K562 (cell line): ENCODE measurements at regions not wholly inside any gene's neighbourhood (a gene's known extent, or its start where the extent isn't known, plus 50 kb on each side); places are given as distances from the start of the nearest gene placed in this dataset.
A peak's percentile ranks its signal among the peaks of the same experiment; 100 is the strongest.

Source experiments
- ATAC-seq: fragments of 200-7000 bp; cut with Tn5 transposase; 3 replicates; pipeline ENCODE4 v1.9.1; 2020; ENCODE audit warnings: moderate library complexity
- BruUV-seq: library from RNA; stranded (reverse); fragments of 400-500 nt; replicated peaks from 2 replicates; lab custom pipeline; 2021; lab: Mats Ljungman, UMichigan
- CTCF ChIA-PET: fragments of 300-600 bp; formaldehyde crosslinking; extraction: SDS; loops from one replicate; lab custom pipeline; 2021; ENCODE audit warnings: low intra/inter-chr PET ratio; lab: Yijun Ruan, JAX
- POLR2A ChIA-PET: fragments of 300-600, 350-650 bp; sonication (Branson Sonifier 250); formaldehyde crosslinking; extraction: SDS; loops from one replicate; lab custom pipeline; 2021; ENCODE audit warnings: antibody characterized with exemption, inconsistent platforms; lab: Yijun Ruan, JAX
- DNase-seq, 4 experiments: peaks; one replicate each; pipeline versions ENCODE4 v3.0.0 to v3.0.0-alpha.2; 2011 to 2018; ENCODE audit warnings: low spot score in 3 of 4, mixed read lengths in 3 of 4; ENCODE audit errors: extremely low read depth in 1 of 4
- FAIRE-seq: peaks from 2 replicates; lab custom pipeline; 2011; peaks lifted over from hg19 to GRCh38; lab: Jason Lieb, UNC
- H2AFZ ChIP-seq: 2 replicates; pipeline ENCODE4 v1.6.0; 2011; ENCODE audit warnings: low read depth, low read length, control low read depth, inconsistent platforms
- H3K27ac ChIP-seq: fragments of 200-600 bp; 3 replicates; pipeline ENCODE4 v1.8.0; 2011; ENCODE audit warnings: low read depth, mild to moderate bottlenecking, control low read depth, inconsistent platforms, low read length, moderate library complexity, mixed read lengths; ENCODE audit errors: extremely low read depth
- H3K27me3 ChIP-seq, 2 experiments: fragments of 300-600 bp in 1 of 2; 2 replicates in 1 of 2; 3 replicates in 1 of 2; pipeline versions ENCODE4 v1.6.0 to v1.8.0; 2011; ENCODE audit warnings: inconsistent platforms in 2 of 2, low read length in 2 of 2, mild to moderate bottlenecking in 1 of 2, mixed read lengths in 1 of 2, moderate library complexity in 1 of 2; ENCODE audit not compliant: control insufficient read depth in 2 of 2, insufficient read depth in 2 of 2
- H3K36me3 ChIP-seq: fragments of 300-600 bp; 3 replicates; pipeline ENCODE4 v1.8.0; 2011; ENCODE audit warnings: mild to moderate bottlenecking, low read length, inconsistent platforms; ENCODE audit not compliant: control insufficient read depth, insufficient read depth
- H3K4me1 ChIP-seq, 2 experiments: fragments of 200-600 bp in 1 of 2; replicated peaks in 1 of 2; 2 replicates in 1 of 2; 3 replicates in 1 of 2; pipeline versions ENCODE4 v1.5.1 to v1.8.0; 2011; ENCODE audit warnings: inconsistent platforms in 2 of 2, low read length in 2 of 2, mild to moderate bottlenecking in 1 of 2, mixed read lengths in 1 of 2, moderate library complexity in 1 of 2; ENCODE audit not compliant: control insufficient read depth in 2 of 2, insufficient read depth in 2 of 2
- H3K4me2 ChIP-seq: 2 replicates; pipeline ENCODE4 v1.6.1; 2011; ENCODE audit warnings: low read length, control low read depth, inconsistent platforms, mixed read lengths; ENCODE audit not compliant: insufficient read depth
- H3K4me3 ChIP-seq: fragments of 200-600 bp; sonication (generic), shearing (Covaris generic); 2 replicates; pipeline ENCODE4 v1.5.1; 2016; ENCODE audit warnings: control low read depth, inconsistent platforms
- H3K79me2 ChIP-seq: fragments of 200-600 bp; 3 replicates; pipeline ENCODE4 v1.8.0; 2011; ENCODE audit warnings: low read length, inconsistent platforms; ENCODE audit not compliant: control insufficient read depth, insufficient read depth
- H3K9ac ChIP-seq, 2 experiments: 2 replicates each; pipeline versions ENCODE4 v1.6.0 to v1.6.1; 2011; ENCODE audit warnings: low read depth in 2 of 2, low read length in 2 of 2, control low read depth in 1 of 2, inconsistent platforms in 1 of 2, mild to moderate bottlenecking in 1 of 2, mixed read lengths in 1 of 2; ENCODE audit not compliant: insufficient read depth in 1 of 2
- H3K9me1 ChIP-seq: one replicate; pipeline ENCODE4 v1.6.0; 2011; ENCODE audit warnings: inconsistent platforms, mild to moderate bottlenecking, low read length, moderate library complexity; ENCODE audit not compliant: control insufficient read depth, insufficient read depth
- H3K9me3 ChIP-seq: replicated peaks from 2 replicates; pipeline ENCODE4 v1.5.1; 2011; ENCODE audit warnings: low read depth, low read length, inconsistent platforms; ENCODE audit not compliant: control insufficient read depth, insufficient read depth
- H4K20me1 ChIP-seq: replicated peaks from 2 replicates; pipeline ENCODE4 v1.6.1; 2011; ENCODE audit warnings: low read length, inconsistent platforms, mixed read lengths; ENCODE audit not compliant: control insufficient read depth, insufficient read depth
- SNRNP70 ChIP-seq: fragments of 200-400 bp; formaldehyde crosslinking; optimal IDR thresholded peaks from 2 replicates; pipeline ENCODE3; 2017; ENCODE audit warnings: low read depth, low read length
- WGBS: fragments of 100-300 bp; shearing (Covaris generic); methylation state at CpG from one replicate; pipeline ENCODE4 v1.1.6; 2016; ENCODE audit warnings: low coverage, mixed read lengths; ENCODE audit not compliant: insufficient coverage; ENCODE audit errors: missing lambda C conversion rate; 5-methylcytosine and 5-hydroxymethylcytosine counted together
- in situ Hi-C: fragments of 300-500 bp; cut with MboI; formaldehyde crosslinking; loops from 4 replicates; pipeline ENCODE4 v1.15.0; 2018; ENCODE audit warnings: inconsistent platforms, mixed read lengths
- intact Hi-C: fragments of 100-400 bp; cut with micrococcal nuclease; formaldehyde crosslinking; loops from 2 replicates; pipeline ENCODE4 v1.14.2; 2022
- TF ChIP-seq, protein P1 (sequence below): sonication (generic); formaldehyde crosslinking; IDR thresholded peaks from 2 replicates; pipeline ENCODE4 v1.8.0; 2022; ENCODE audit warnings: mild to moderate bottlenecking, missing genetic modification reagents
- TF ChIP-seq, protein P2 (sequence below): sonication (generic); formaldehyde crosslinking; IDR thresholded peaks from 2 replicates; pipeline ENCODE4 v1.8.0; 2022; ENCODE audit warnings: mild to moderate bottlenecking, missing genetic modification reagents

DNA sequence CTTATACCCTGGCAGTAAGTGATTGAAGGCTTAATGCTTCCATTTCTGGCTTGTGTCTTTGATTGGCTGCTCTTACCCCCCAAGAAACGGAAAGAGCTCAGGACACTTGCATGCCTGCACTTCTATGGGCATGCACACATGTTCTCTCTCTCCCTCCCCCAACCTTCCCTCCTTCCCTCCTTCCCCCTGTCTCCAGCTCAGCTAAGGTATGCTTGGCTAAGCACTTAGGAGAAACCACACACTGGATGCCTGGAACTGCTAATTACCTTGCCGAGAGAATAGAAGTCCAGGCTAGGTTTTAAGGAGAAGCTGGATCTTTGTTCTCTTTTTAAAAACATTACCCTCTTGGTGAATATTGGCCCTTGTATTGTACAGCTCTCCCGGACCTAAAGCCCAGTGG lies 1072.8 kb upstream of the TMEM132C start (continued):
- TF ChIP-seq, protein P1, sequence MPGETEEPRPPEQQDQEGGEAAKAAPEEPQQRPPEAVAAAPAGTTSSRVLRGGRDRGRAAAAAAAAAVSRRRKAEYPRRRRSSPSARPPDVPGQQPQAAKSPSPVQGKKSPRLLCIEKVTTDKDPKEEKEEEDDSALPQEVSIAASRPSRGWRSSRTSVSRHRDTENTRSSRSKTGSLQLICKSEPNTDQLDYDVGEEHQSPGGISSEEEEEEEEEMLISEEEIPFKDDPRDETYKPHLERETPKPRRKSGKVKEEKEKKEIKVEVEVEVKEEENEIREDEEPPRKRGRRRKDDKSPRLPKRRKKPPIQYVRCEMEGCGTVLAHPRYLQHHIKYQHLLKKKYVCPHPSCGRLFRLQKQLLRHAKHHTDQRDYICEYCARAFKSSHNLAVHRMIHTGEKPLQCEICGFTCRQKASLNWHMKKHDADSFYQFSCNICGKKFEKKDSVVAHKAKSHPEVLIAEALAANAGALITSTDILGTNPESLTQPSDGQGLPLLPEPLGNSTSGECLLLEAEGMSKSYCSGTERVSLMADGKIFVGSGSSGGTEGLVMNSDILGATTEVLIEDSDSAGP (CRISPR knock-in tag) = no peak

DNA sequence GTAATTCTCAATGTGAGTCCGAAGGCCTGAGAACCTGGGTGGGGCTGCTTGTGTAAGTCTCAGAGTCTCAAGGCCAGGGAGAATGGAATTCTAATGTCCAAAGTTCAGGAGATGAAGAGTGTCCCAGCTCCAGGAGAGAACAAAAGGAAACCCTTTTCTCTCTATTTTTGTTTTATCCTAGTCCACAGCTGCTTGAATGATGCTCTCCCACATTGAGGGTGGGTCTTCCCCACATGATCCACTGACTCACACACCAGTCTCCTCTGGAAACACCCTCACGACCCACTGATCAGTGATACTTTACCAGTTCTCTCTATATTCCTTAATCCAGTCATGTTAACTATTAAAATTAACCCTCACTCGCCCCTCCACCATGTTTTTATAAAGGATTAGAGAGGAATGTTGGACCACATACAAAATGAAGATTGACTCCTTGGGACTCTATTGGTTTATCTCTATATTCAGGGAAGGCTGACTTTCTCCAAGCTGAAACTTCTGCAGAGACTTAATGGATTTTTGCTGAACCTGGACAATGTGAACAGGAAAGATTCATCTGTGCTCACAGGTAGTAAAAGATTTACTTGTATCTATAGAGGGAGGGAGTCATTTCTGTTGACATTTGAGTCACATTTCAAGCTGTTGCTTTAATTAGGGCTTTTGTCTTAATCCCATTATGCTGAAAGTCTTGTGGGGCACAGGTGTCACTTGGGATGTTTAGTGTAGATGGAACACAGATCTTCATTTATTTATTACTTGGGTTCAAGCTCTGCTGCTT lies 1061.0 kb upstream of the TMEM132C start:
- Histone ChIP-seq H3K27ac (no peak overlapping the region), H3K4me2 (no peak overlapping the region), H4K20me1 (no peaks in the 10 kb centered on the region), H3K36me3 (no peaks in the 10 kb centered on the region), H2AFZ (0 out of 2 replicates have a peak overlapping the region, but pooled peaks have one; percentile 1), H3K9me1 (no peaks in the 10 kb centered on the region), H3K27me3 (no peaks in the 10 kb centered on the region), H3K79me2 (no peaks in the 10 kb centered on the region), H3K9ac (no peak overlapping the region), H3K9me3 (no peaks in the 10 kb centered on the region), H3K4me1 (no peaks in the 10 kb centered on the region), H3K4me3 (no peak overlapping the region)
- BruUV-seq = no TSS peak
- in situ Hi-C loops (no loop called here), intact Hi-C loops (no loop called here)
- CTCF ChIA-PET = no interaction called here
- POLR2A ChIA-PET = interaction anchor here (0.6 to 1.3 kb wide), 3 partner anchors 18 to 29 kb away, joined by 3 to 4 read pairs (median 4); no protein-coding TSS in a partner anchor
- ATAC-seq = no peak
- FAIRE-seq = no peak
- WGBS = 12% methylated on average over 3 of the region's 3 CpGs
- TF ChIP-seq, protein P2, sequence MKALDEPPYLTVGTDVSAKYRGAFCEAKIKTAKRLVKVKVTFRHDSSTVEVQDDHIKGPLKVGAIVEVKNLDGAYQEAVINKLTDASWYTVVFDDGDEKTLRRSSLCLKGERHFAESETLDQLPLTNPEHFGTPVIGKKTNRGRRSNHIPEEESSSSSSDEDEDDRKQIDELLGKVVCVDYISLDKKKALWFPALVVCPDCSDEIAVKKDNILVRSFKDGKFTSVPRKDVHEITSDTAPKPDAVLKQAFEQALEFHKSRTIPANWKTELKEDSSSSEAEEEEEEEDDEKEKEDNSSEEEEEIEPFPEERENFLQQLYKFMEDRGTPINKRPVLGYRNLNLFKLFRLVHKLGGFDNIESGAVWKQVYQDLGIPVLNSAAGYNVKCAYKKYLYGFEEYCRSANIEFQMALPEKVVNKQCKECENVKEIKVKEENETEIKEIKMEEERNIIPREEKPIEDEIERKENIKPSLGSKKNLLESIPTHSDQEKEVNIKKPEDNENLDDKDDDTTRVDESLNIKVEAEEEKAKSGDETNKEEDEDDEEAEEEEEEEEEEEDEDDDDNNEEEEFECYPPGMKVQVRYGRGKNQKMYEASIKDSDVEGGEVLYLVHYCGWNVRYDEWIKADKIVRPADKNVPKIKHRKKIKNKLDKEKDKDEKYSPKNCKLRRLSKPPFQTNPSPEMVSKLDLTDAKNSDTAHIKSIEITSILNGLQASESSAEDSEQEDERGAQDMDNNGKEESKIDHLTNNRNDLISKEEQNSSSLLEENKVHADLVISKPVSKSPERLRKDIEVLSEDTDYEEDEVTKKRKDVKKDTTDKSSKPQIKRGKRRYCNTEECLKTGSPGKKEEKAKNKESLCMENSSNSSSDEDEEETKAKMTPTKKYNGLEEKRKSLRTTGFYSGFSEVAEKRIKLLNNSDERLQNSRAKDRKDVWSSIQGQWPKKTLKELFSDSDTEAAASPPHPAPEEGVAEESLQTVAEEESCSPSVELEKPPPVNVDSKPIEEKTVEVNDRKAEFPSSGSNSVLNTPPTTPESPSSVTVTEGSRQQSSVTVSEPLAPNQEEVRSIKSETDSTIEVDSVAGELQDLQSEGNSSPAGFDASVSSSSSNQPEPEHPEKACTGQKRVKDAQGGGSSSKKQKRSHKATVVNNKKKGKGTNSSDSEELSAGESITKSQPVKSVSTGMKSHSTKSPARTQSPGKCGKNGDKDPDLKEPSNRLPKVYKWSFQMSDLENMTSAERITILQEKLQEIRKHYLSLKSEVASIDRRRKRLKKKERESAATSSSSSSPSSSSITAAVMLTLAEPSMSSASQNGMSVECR (CRISPR knock-in tag) = no peak
- no peak for TF ChIP-seq SNRNP70
- DNase-seq = no peak
